ENCODE measurements at regions not wholly inside any gene's neighbourhood (a gene's known extent, or its start where the extent isn't known, plus 50 kb on each side); places are given as distances from the start of the nearest gene placed in this dataset.

- TF ChIP-seq CTCF (IDR thresholded peaks at IDR 0.05) (no peak), POLR2A (IDR thresholded peaks at IDR 0.05) (no peak)
Observed at GRCh38 chr13:105994340-105994739, 541.1 kb downstream of the EFNB2 start.

Measured in lower leg skin (tissue), 3 donors.